Fibroblast of peridontal ligament (primary cell): ENCODE measurements at regions not wholly inside any gene's neighbourhood (a gene's known extent, or its start where the extent isn't known, plus 50 kb on each side); places are given as distances from the start of the nearest gene placed in this dataset.
A peak's percentile ranks its signal among the peaks of the same experiment; 100 is the strongest.

Experiments used
- DNase-seq: peaks from one replicate; pipeline ENCODE4 v3.0.0-alpha.2; 2010; ENCODE audit errors: extremely low read depth

GRCh38 chr2:177058747-177059146 lies 153.8 kb upstream of the HNRNPA3 start:
- DNase-seq = no peak

GRCh38 chr2:177059293-177059692 lies 153.3 kb upstream of the HNRNPA3 start:
- DNase-seq = no peak

GRCh38 chr2:177063331-177063730 lies 149.3 kb upstream of the HNRNPA3 start:
- no peak for DNase-seq

- DNase-seq = no peak
Measured at GRCh38 chr2:177064422-177064821, 148.2 kb upstream of the HNRNPA3 start.

- no peak for DNase-seq
Measured at GRCh38 chr2:177068967-177069366, 143.6 kb upstream of the HNRNPA3 start.

GRCh38 chr2:177072090-177072489 lies 140.5 kb upstream of the HNRNPA3 start:
- DNase-seq = no peak

- DNase-seq = no peak
Measured at GRCh38 chr2:177073611-177074010, 139.0 kb upstream of the HNRNPA3 start.

GRCh38 chr2:177074099-177074710 lies 138.4 kb upstream of the HNRNPA3 start:
- no peak for DNase-seq

- no peak for DNase-seq
Measured at GRCh38 chr2:177075254-177075653, 137.3 kb upstream of the HNRNPA3 start.

GRCh38 chr2:177076636-177077179 lies 135.9 kb upstream of the HNRNPA3 start:
- no peak for DNase-seq

- no peak for DNase-seq
Measured at GRCh38 chr2:177077778-177078177, 134.8 kb upstream of the HNRNPA3 start.

- peak; percentile 5 for DNase-seq
Measured at GRCh38 chr2:177078416-177078815, 134.2 kb upstream of the HNRNPA3 start.

- no peak for DNase-seq
Measured at GRCh38 chr2:177078855-177079254, 133.7 kb upstream of the HNRNPA3 start.

- DNase-seq = no peak
Measured at GRCh38 chr2:177080746-177081284, 131.8 kb upstream of the HNRNPA3 start.

GRCh38 chr2:177084607-177085006 lies 128.0 kb upstream of the HNRNPA3 start:
- DNase-seq = no peak

- no peak for DNase-seq
Measured at GRCh38 chr2:177088529-177088928, 124.1 kb upstream of the HNRNPA3 start.

- DNase-seq = no peak
Measured at GRCh38 chr2:177090967-177091366, 121.6 kb upstream of the HNRNPA3 start.

- DNase-seq = no peak
Measured at GRCh38 chr2:177093371-177093770, 119.2 kb upstream of the HNRNPA3 start.

GRCh38 chr2:177098001-177098613 lies 114.5 kb upstream of the HNRNPA3 start:
- no peak for DNase-seq

- no peak for DNase-seq
Measured at GRCh38 chr2:177101930-177102329, 110.7 kb upstream of the HNRNPA3 start.

- no peak for DNase-seq
Measured at GRCh38 chr2:177106212-177106611, 106.4 kb upstream of the HNRNPA3 start.

- no peak for DNase-seq
Measured at GRCh38 chr2:177108890-177109289, 103.7 kb upstream of the HNRNPA3 start.

GRCh38 chr2:177114712-177115111 lies 97.9 kb upstream of the HNRNPA3 start:
- no peak for DNase-seq
